GM13976 (cell line): ENCODE measurements at regions not wholly inside any gene's neighbourhood (a gene's known extent, or its start where the extent isn't known, plus 50 kb on each side); places are given as distances from the start of the nearest gene placed in this dataset.

Experiments used
- DNase-seq: peaks from one replicate; pipeline ENCODE4 v3.0.0; 2012; ENCODE audit warnings: low spot score
- in situ Hi-C: fragments of 300-500 bp; cut with MboI; formaldehyde crosslinking; loops from one replicate; pipeline ENCODE4 v1.12.0; 2022; ENCODE audit warnings: low sequenced_read_pairs, mixed read lengths, inconsistent platforms; ENCODE audit not compliant: unreplicated experiment
- TF ChIP-seq, protein P1 (sequence below): IDR thresholded peaks from 2 replicates; pipeline ENCODE4 v1.5.1; 2012; ENCODE audit warnings: borderline replicate concordance, mild to moderate bottlenecking; ENCODE audit not compliant: insufficient read depth; ENCODE audit errors: extremely low read depth, missing control alignments, control extremely low read depth

DNA sequence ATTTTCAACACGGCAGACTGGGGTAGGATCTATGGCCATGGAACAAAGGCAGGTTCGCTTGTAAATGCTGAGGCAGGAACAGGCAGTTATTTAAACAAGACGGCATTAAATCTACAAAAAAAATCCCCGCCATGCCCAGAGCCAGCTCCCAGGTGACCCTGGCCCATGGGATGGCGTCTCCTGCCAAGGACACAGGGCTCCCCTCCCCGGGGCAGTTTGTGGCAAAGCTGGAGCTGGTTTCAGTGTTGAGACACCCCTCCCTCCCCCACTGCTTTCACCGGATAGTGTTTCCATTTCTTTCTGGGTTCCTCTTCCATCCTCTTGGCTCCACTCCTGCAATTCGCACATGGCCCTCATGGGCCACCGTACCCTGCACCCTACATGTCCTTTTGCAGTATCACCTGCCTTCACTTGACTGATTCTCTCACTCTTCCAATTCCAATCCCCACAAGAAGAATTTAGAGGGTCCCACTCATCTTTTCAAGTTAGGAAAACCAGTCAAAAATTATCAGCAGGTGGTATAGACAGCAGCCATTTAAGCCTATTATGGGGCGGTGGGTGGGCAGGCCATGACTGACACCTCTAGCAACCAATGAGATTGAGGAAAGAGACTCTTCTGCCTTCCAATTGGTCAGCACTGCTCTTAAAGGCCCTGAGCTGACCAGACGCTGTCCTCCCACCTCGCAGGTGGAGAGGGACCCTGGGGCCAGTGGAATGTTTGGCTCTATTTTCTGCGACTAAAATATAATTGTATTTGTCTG, 52.0 kb downstream of the OLIG1 start:
- DNase-seq, result no peak
- TF ChIP-seq, protein P1, sequence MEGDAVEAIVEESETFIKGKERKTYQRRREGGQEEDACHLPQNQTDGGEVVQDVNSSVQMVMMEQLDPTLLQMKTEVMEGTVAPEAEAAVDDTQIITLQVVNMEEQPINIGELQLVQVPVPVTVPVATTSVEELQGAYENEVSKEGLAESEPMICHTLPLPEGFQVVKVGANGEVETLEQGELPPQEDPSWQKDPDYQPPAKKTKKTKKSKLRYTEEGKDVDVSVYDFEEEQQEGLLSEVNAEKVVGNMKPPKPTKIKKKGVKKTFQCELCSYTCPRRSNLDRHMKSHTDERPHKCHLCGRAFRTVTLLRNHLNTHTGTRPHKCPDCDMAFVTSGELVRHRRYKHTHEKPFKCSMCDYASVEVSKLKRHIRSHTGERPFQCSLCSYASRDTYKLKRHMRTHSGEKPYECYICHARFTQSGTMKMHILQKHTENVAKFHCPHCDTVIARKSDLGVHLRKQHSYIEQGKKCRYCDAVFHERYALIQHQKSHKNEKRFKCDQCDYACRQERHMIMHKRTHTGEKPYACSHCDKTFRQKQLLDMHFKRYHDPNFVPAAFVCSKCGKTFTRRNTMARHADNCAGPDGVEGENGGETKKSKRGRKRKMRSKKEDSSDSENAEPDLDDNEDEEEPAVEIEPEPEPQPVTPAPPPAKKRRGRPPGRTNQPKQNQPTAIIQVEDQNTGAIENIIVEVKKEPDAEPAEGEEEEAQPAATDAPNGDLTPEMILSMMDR, result no peak
- in situ Hi-C loops, result no loop called here

DNA sequence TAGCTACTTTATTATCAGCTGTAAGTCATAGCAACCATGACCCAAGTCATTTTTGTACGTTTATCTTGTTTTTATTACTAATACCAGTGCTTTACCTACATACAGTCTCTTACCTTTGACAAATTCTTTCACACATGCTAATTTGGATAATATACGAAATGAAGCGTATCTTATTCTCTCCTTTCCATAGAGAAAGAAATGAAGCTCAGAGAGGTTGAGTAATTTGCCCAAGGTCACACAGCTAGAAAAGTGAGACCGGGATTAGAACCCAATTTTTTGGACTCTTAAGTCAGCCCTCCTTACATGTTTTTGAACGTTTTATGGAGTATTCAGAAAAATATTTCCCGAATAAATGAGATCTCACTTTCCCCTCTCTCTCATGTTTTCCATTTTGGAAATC, 52.6 kb downstream of the OLIG1 start:
- in situ Hi-C loops, result no loop called here
- DNase-seq, result no peak
- TF ChIP-seq, protein P1, result no peak

DNA sequence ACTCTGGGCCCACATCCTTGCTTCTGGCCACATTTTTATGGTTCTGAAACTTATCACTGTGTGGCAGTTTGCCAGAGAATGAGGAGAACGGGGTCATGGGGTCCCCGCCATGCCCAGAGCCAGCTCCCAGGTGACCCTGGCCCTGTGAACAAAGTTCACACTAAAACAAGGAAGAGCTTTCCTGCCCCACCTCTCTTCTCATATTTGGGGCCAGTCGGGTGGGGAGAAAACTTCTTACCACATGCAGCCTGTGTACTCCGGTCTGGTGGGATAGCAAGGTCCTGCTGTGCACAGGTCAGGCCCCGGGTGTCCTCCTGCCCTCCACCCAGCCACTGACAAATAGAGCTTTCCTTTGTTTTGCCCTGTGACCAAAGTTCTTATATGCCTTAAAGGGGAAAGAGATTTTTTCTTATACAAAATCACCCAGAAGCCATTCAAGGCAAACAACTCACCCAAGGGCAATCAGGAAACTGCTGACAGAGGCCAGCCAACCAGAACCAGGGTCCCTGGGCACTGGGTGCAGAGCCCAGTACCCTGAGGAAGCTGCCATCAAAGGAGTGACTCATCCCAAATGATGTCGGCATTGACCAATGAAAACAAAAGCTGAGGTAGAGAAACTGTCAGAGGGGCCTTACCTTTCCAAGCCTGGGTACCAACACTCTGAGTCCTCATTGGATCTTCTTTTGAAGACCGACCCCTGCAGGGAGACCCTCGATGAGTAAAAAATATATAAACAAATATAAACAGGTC, 53.6 kb downstream of the OLIG1 start:
- TF ChIP-seq, protein P1, result no peak
- no peak for DNase-seq
- in situ Hi-C loops, result no loop called here

DNA sequence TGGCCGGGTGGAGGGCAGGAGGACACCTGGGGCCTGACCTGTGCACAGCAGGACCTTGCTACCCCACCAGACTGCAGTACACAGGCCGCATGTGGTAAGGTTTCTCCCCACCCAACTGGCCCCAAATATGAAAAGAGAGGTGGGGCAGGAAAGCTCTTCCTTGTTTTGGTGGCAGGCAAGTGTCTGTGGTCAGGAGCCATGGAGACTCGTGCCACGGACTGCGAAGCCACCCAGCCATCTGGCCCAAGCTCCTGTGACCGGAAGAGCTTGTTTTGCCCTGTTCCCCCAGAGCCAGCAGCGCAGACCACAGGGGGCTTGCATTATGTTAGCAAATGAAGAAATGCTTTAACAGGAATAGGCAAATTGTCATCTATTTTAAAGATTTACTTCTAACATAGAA, 54.9 kb downstream of the OLIG1 start:
- in situ Hi-C loops, result no loop called here
- no peak for DNase-seq
- TF ChIP-seq, protein P1, result no peak

DNA sequence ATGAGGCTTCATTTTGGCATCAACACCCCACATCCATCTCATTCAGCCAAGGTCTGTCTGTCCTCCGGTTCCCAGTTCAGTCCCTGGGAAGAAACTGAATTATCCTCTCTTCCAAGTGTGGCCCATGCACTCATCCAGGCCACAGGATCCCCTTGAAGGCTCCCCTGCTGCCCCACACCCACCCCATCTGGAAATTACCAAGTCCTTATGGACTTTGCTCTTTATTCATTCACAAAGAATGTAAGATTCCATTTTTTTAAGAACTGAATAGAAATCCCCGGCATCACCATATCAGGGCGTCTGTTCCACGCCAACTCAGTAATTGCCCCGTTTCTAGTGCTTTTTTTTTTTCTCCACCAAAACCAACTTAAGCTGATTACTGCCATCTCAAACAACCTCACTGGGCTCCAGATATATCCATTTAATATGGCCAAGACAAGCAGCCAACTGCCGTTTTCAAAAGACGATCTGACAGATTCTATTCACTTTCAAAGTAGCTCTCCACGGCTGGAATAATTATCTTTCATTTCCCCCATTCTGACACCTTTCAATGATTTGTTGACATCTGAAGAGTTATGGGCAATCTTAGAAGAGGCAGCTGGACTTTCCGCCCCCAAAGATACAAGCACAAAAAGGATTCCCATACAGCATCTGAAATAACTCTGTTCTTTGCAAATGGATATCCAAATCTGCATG, 55.9 kb downstream of the OLIG1 start:
- in situ Hi-C loops, result no loop called here
- no peak for DNase-seq

DNA sequence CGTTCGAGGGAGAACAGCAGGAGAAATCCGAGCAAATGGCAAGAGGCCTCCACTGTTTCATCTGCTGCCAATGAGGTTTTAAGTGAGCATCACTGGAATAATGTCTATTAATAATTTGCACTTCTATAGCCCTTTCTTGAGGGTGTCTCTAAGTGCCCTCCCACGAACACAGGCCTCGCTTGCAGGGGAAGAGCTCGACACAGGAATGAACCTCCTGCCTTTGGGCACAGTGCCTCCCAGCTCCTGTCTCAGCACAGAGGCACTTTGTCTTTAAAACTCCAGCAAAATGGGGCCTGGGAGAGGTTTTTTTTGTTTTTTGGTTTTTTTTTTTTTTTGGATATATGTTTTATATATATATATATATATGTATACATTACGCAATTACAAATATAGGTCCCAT, 56.6 kb downstream of the OLIG1 start:
- DNase-seq, result no peak
- in situ Hi-C loops, result no loop called here
- TF ChIP-seq, protein P1, result no peak

More for the DNA sequence above, 55.9 kb downstream of the OLIG1 start:
- TF ChIP-seq, protein P1, result no peak
